Inflammatory macrophage (primary cell): ENCODE measurements at regions not wholly inside any gene's neighbourhood (a gene's known extent, or its start where the extent isn't known, plus 50 kb on each side); places are given as distances from the start of the nearest gene placed in this dataset.

Experiments used
- DNase-seq, 2 donors: peaks; one replicate each; pipeline ENCODE4 v3.0.0-alpha.2; 2020 to 2022

GRCh38 chr5:160940725-160941124, 88.7 kb upstream of the ATP10B start:
- no peak for DNase-seq

GRCh38 chr5:160938532-160938931, 86.5 kb upstream of the ATP10B start:
- DNase-seq, result peak; percentile 49

- no peak for DNase-seq
These were observed 85.6 kb upstream of the ATP10B start for GRCh38 chr5:160937570-160937969.

- DNase-seq, result no peak
These were observed 83.8 kb upstream of the ATP10B start for GRCh38 chr5:160935776-160936175.

- DNase-seq, result no peak
These were observed 79.3 kb upstream of the ATP10B start for GRCh38 chr5:160931283-160931682.

GRCh38 chr5:160930406-160930805, 78.4 kb upstream of the ATP10B start:
- no peak for DNase-seq

GRCh38 chr5:160929906-160930305, 77.9 kb upstream of the ATP10B start:
- DNase-seq, result no peak

- no peak for DNase-seq
These were observed 77.3 kb upstream of the ATP10B start for GRCh38 chr5:160929360-160929759.

- no peak for DNase-seq
These were observed 74.4 kb upstream of the ATP10B start for GRCh38 chr5:160926428-160926827.

GRCh38 chr5:160925281-160925680, 73.3 kb upstream of the ATP10B start:
- no peak for DNase-seq

GRCh38 chr5:160923936-160924710, 72.1 kb upstream of the ATP10B start:
- no peak for DNase-seq

- DNase-seq, result no peak
These were observed 71.4 kb upstream of the ATP10B start for GRCh38 chr5:160923411-160923810.

GRCh38 chr5:160922311-160922710, 70.3 kb upstream of the ATP10B start:
- DNase-seq, result no peak

GRCh38 chr5:160921423-160922285, 69.6 kb upstream of the ATP10B start:
- DNase-seq, result no peak

- DNase-seq, result no peak
These were observed 67.6 kb upstream of the ATP10B start for GRCh38 chr5:160919626-160920025.

- DNase-seq, result no peak
These were observed 66.4 kb upstream of the ATP10B start for GRCh38 chr5:160918386-160918785.

GRCh38 chr5:160906090-160906489, 54.1 kb upstream of the ATP10B start:
- no peak for DNase-seq

- no peak for DNase-seq
These were observed 53.3 kb upstream of the ATP10B start for GRCh38 chr5:160905285-160905684.

- DNase-seq, result no peak
These were observed 52.6 kb upstream of the ATP10B start for GRCh38 chr5:160904591-160904990.

- DNase-seq, result no peak
These were observed 51.5 kb upstream of the ATP10B start for GRCh38 chr5:160903551-160903950.

GRCh38 chr5:160903076-160903475, 51.1 kb upstream of the ATP10B start:
- DNase-seq, result no peak
